Trophoblast cell (in vitro differentiated cells and primary cell): ENCODE measurements at regions not wholly inside any gene's neighbourhood (a gene's known extent, or its start where the extent isn't known, plus 50 kb on each side); places are given as distances from the start of the nearest gene placed in this dataset.

Source experiments
- DNase-seq, 2 donors: peaks; one replicate each; pipeline ENCODE4 v3.0.0-alpha.2; 2016
- H2AFZ ChIP-seq: 2 replicates; pipeline ENCODE4 v1.6.1; 2013; ENCODE audit warnings: low read length, moderate library complexity, mild to moderate bottlenecking; ENCODE audit not compliant: insufficient read depth, poor library complexity
- H2AK5ac ChIP-seq: 2 replicates; pipeline ENCODE4 v1.6.1; 2013; ENCODE audit warnings: mild to moderate bottlenecking, low read length
- H2BK120ac ChIP-seq: 2 replicates; pipeline ENCODE4 v1.6.1; 2013; ENCODE audit warnings: low read length, mild to moderate bottlenecking, moderate library complexity; ENCODE audit not compliant: insufficient read depth, poor library complexity
- H2BK12ac ChIP-seq: 2 replicates; pipeline ENCODE4 v1.6.1; 2013; ENCODE audit warnings: mild to moderate bottlenecking, low read length, moderate library complexity
- H2BK5ac ChIP-seq: 2 replicates; pipeline ENCODE4 v1.6.1; 2013; ENCODE audit warnings: low read length, low read depth, moderate library complexity, mild to moderate bottlenecking; ENCODE audit not compliant: poor library complexity
- H3K14ac ChIP-seq: 2 replicates; pipeline ENCODE4 v1.6.1; 2013; ENCODE audit warnings: mild to moderate bottlenecking, low read length
- H3K18ac ChIP-seq: 2 replicates; pipeline ENCODE4 v1.6.1; 2013; ENCODE audit warnings: mild to moderate bottlenecking, low read length
- H3K23ac ChIP-seq: 2 replicates; pipeline ENCODE4 v1.6.1; 2013; ENCODE audit warnings: low read length
- H3K27ac ChIP-seq: 2 replicates; pipeline ENCODE4 v1.5.1; 2013; ENCODE audit warnings: low read depth, mild to moderate bottlenecking, inconsistent platforms, low read length, moderate library complexity
- H3K27me3 ChIP-seq: 2 replicates; pipeline ENCODE4 v1.6.1; 2013; ENCODE audit warnings: inconsistent platforms, mild to moderate bottlenecking, low read length, moderate library complexity; ENCODE audit not compliant: insufficient read depth
- H3K36me3 ChIP-seq, 2 experiments: 1 replicate in 1 of 2; 2 replicates in 1 of 2; pipeline ENCODE4 v1.6.1; 2013; ENCODE audit warnings: low read length in 2 of 2, mild to moderate bottlenecking in 2 of 2, moderate library complexity in 1 of 2; ENCODE audit not compliant: insufficient read depth in 2 of 2, control insufficient read depth in 1 of 2
- H3K4ac ChIP-seq: 2 replicates; pipeline ENCODE4 v1.6.1; 2013; ENCODE audit warnings: low read depth, mild to moderate bottlenecking, low read length, moderate library complexity
- H3K4me1 ChIP-seq, 2 experiments: 1 replicate in 1 of 2; 2 replicates in 1 of 2; pipeline ENCODE4 v1.6.1; 2013; ENCODE audit warnings: low read length in 2 of 2, mild to moderate bottlenecking in 2 of 2, moderate library complexity in 1 of 2; ENCODE audit not compliant: insufficient read depth in 2 of 2, control insufficient read depth in 1 of 2
- H3K4me2 ChIP-seq: 2 replicates; pipeline ENCODE4 v1.6.1; 2013; ENCODE audit warnings: inconsistent platforms, mild to moderate bottlenecking, low read length, moderate library complexity
- H3K4me3 ChIP-seq: 2 replicates; pipeline ENCODE4 v1.5.1; 2013; ENCODE audit warnings: mild to moderate bottlenecking, low read depth, low read length, inconsistent platforms
- H3K79me1 ChIP-seq: one replicate; pipeline ENCODE4 v1.6.1; 2013; ENCODE audit warnings: low read length
- H3K79me2 ChIP-seq: 2 replicates; pipeline ENCODE4 v1.6.1; 2013; ENCODE audit warnings: low read length, mild to moderate bottlenecking; ENCODE audit not compliant: control insufficient read depth, insufficient read depth, poor library complexity
- H3K9ac ChIP-seq: 2 replicates; pipeline ENCODE4 v1.6.1; 2013; ENCODE audit warnings: mild to moderate bottlenecking, low read length
- H3K9me3 ChIP-seq: 2 replicates; pipeline ENCODE4 v1.6.1; 2013; ENCODE audit warnings: low read depth, mild to moderate bottlenecking, control low read depth, inconsistent platforms, low read length; ENCODE audit not compliant: insufficient read depth
- H4K12ac ChIP-seq: 2 replicates; pipeline ENCODE4 v1.6.1; 2013; ENCODE audit warnings: low read depth, mild to moderate bottlenecking, low read length, moderate library complexity
- H4K8ac ChIP-seq: 2 replicates; pipeline ENCODE4 v1.6.1; 2013; ENCODE audit warnings: low read depth, mild to moderate bottlenecking, low read length, moderate library complexity
- H4K91ac ChIP-seq: one replicate; pipeline ENCODE4 v1.6.1; 2013; ENCODE audit warnings: low read depth, mild to moderate bottlenecking, low read length, moderate library complexity
- WGBS: extraction: QIAGEN DNeasy Blood & Tissue Kit; methylation state at CpG from one replicate; pipeline ENCODE4 v1.1.7; 2013; ENCODE audit warnings: missing lambda C conversion rate; ENCODE audit not compliant: insufficient read length, insufficient coverage; ENCODE audit errors: extremely low coverage; 5-methylcytosine and 5-hydroxymethylcytosine counted together

DNA sequence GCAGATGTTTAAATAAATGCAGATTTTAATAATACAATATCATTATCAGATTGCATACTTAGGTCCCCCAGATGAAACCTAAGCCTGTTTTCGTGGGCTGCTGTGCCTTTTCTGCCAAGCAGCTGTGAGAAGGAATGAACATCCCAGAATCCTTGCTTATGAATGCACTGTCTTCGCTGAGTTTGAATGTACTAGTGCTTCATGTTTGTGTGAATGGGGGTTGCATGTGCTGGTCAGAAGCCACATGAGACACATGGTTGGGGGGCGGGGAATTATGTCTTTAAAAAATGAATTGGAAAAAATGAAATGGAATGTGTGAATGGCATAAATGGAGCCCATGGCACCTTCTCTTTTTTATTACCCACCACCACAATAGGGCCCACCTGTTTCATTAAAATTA, 125.4 kb upstream of the HSD17B12 start:
- no peak overlapping the region for H2BK12ac ChIP-seq
- WGBS: no CpG with 5 or more reads among the region's 3 CpGs
- no peak overlapping the region for H2AK5ac ChIP-seq
- peaks cover 3% of the 10 kb centered on the region in 2 experiments for H3K4me1 ChIP-seq
- H3K14ac ChIP-seq: no peak overlapping the region
- no peak overlapping the region for H3K23ac ChIP-seq
- H3K9me3 ChIP-seq: no peaks in the 10 kb centered on the region
- H3K79me2 ChIP-seq: no peaks in the 10 kb centered on the region
- H3K27me3 ChIP-seq: peaks cover 6% of the 10 kb centered on the region
- no peak overlapping the region for H3K18ac ChIP-seq
- no peak for DNase-seq
- no peak overlapping the region for H4K12ac ChIP-seq
- no peak overlapping the region for H3K4me2 ChIP-seq
- H2BK120ac ChIP-seq: no peak overlapping the region
- no peak overlapping the region for H3K9ac ChIP-seq
- H2AFZ ChIP-seq: no peak overlapping the region
- H3K4ac ChIP-seq: no peak overlapping the region
- H3K36me3 ChIP-seq: no peaks in the 10 kb centered on the region
- no peak overlapping the region for H3K27ac ChIP-seq
- H4K8ac ChIP-seq: no peak overlapping the region
- no peaks in the 10 kb centered on the region for H3K79me1 ChIP-seq
- H2BK5ac ChIP-seq: no peak overlapping the region
- H3K4me3 ChIP-seq: no peak overlapping the region
- no peak overlapping the region for H4K91ac ChIP-seq

DNA sequence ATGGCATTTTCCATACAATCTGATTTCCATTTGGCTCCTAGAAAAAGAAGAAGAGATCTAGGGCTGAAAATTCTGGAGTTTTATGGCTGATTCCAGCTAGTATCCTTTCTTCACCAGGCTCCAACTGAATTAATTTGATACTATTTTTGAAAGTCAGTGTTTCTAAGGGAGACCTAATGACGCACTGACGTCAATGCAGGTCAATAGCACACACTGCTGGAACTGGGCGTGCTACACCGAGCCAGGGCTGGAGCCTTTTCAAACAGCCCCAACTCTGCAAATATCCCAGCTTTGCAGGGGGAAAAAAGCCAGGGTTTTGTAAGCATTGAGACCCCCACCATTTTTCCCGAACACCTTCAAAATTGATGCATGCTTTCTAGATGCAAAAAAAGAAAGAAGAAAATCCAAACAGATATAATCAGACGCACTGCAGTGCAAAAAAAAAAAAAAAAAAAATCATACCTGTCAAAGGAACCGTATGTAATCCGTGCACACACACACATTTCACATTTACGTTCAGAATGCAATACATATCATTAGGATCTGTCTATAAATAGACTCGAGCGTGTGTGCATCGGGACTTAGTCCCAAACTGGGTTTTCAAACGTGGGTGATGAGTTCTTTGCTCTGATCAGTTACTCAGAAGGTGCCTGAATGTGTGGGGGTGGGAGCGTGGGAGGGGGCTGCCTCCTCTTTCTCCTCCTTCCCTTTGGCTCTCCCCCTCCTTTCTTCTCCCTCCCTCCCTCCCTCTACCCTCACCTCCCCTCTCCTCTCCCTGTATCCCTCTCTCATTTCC, 124.5 kb upstream of the HSD17B12 start:
- Histone ChIP-seq H3K4me1 (peaks cover 3% of the 10 kb centered on the region in 2 experiments), H2AFZ (no peak overlapping the region), H4K8ac (no peak overlapping the region), H3K23ac (no peak overlapping the region), H3K9ac (no peak overlapping the region), H3K4me2 (no peak overlapping the region), H2BK120ac (no peak overlapping the region), H4K91ac (no peak overlapping the region), H3K79me1 (no peaks in the 10 kb centered on the region), H3K14ac (no peak overlapping the region), H3K36me3 (no peaks in the 10 kb centered on the region), H2BK5ac (no peak overlapping the region), H3K27me3 (peaks cover 6% of the 10 kb centered on the region), H3K18ac (no peak overlapping the region), H3K4ac (no peak overlapping the region), H2AK5ac (no peak overlapping the region), H4K12ac (no peak overlapping the region), H3K9me3 (no peaks in the 10 kb centered on the region), H3K4me3 (no peak overlapping the region), H2BK12ac (no peak overlapping the region), H3K79me2 (no peaks in the 10 kb centered on the region), H3K27ac (no peak overlapping the region)
- no peak for DNase-seq
- no CpG with 5 or more reads among the region's 14 CpGs for WGBS

DNA sequence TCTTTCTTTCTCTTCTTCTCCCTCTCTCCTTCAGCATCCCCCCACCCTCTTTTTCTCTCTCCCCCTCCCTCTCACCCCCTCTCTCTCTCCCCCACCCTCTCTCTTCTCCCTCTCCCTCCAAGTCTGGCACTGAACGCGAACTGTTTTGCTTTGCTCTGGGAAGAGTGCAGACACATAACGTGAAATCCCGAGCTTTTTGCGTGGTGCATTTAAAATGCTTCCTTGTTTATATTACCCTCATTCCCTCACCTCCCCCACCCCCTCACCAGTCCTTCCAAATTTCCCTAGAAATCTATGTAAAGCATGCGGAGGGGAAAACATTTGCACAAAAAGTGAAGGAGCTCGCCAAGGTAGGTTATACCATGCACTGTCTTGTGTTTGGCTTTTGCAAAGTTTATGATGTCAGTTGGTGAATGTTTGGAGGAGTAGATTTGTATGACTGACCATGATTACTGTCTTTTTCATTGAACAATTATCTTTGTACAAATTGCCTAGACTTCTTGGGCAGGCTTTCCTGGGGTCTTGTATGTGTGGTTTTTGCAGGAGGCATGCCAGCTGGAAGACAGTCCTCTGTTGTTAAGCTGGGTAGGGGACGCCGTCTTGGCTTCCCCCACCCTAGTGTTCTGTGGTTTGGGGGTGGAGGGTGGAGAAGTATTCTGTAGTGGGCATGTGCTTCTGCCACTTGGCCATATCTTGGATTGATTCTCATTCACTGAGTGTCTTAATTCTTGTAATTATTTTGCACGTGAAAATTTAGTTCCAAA, 123.7 kb upstream of the HSD17B12 start:
- Histone ChIP-seq H4K12ac (no peak overlapping the region), H2BK12ac (no peak overlapping the region), H4K8ac (no peak overlapping the region), H3K9ac (no peak overlapping the region), H3K14ac (no peak overlapping the region), H3K4ac (no peak overlapping the region), H3K4me3 (no peak overlapping the region), H3K27me3 (peaks cover 6% of the 10 kb centered on the region), H3K27ac (no peak overlapping the region), H4K91ac (no peak overlapping the region), H3K79me1 (no peaks in the 10 kb centered on the region), H2AK5ac (no peak overlapping the region), H2AFZ (no peak overlapping the region), H3K18ac (no peak overlapping the region), H3K36me3 (no peaks in the 10 kb centered on the region), H2BK5ac (no peak overlapping the region), H3K9me3 (no peaks in the 10 kb centered on the region), H3K23ac (no peak overlapping the region), H3K4me2 (no peak overlapping the region), H2BK120ac (no peak overlapping the region), H3K4me1 (peaks cover 3% of the 10 kb centered on the region in 2 experiments), H3K79me2 (no peaks in the 10 kb centered on the region)
- no peak for DNase-seq
- WGBS: no CpG with 5 or more reads among the region's 10 CpGs

DNA sequence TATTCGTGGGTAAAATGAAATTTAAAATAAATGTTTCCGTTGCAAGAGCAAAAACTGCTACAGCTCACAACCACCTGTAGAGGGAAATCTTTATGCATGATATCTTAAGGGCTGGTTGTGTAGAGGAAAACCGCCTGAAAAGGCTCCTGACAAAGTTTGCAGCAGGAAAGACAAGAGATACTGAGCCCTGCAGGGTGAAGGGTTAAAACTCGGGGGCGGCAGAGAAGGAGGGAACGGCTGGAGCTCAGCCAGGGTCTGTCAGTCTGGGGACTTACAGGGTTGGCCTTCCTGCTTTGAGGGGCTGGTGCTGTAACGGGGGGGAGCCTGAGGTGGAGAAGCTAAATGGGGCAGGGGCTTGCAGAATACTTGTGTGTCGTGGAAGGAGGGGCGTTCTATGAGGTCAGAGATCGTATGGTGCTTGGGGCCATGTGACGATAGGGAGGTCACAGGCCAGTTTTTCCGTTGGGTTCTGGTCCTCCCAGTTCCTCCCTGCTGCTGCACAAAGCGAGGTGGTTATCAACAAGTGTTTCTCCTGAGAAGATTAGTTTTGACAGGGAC, 122.9 kb upstream of the HSD17B12 start:
- Histone ChIP-seq H3K4me3 (no peak overlapping the region), H3K4me2 (peak overlapping the region; percentile 8), H3K14ac (no peak overlapping the region), H2BK120ac (no peak overlapping the region), H3K79me2 (no peaks in the 10 kb centered on the region), H3K4ac (no peak overlapping the region), H3K79me1 (no peaks in the 10 kb centered on the region), H4K8ac (no peak overlapping the region), H2AK5ac (no peak overlapping the region), H3K9ac (no peak overlapping the region), H3K18ac (no peak overlapping the region), H2BK12ac (no peak overlapping the region), H3K4me1 (peaks cover 3% of the 10 kb centered on the region in 2 experiments), H2BK5ac (no peak overlapping the region), H2AFZ (no peak overlapping the region), H3K23ac (no peak overlapping the region), H3K9me3 (no peaks in the 10 kb centered on the region), H4K12ac (no peak overlapping the region), H3K27me3 (peaks cover 6% of the 10 kb centered on the region), H3K27ac (no peak overlapping the region), H4K91ac (no peak overlapping the region), H3K36me3 (no peaks in the 10 kb centered on the region)
- DNase-seq: no peak
- no CpG with 5 or more reads among the region's 13 CpGs for WGBS
